ENCODE measurements at regions not wholly inside any gene's neighbourhood (a gene's known extent, or its start where the extent isn't known, plus 50 kb on each side); places are given as distances from the start of the nearest gene placed in this dataset.

DNA sequence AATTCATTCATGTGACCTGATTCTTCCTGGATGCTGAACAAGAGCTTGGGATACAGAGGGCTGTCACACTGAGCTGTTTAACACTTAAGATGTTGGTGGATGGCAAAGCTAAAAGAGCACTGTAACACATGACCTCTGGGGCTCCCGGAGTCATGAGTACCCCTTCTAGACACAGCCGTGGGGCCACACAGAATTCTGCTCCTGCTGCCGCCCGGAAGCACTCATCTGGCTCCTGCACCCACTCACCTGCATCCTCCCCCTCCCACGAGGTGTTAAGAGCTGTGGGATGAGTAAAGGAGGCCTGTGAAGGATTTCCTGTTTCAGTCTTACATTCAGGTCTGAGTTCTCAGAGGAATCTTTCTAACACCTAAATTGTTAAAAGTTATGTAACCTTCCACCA is 78.0 kb upstream of the SSTR1 start:
- TF ChIP-seq, protein P1, sequence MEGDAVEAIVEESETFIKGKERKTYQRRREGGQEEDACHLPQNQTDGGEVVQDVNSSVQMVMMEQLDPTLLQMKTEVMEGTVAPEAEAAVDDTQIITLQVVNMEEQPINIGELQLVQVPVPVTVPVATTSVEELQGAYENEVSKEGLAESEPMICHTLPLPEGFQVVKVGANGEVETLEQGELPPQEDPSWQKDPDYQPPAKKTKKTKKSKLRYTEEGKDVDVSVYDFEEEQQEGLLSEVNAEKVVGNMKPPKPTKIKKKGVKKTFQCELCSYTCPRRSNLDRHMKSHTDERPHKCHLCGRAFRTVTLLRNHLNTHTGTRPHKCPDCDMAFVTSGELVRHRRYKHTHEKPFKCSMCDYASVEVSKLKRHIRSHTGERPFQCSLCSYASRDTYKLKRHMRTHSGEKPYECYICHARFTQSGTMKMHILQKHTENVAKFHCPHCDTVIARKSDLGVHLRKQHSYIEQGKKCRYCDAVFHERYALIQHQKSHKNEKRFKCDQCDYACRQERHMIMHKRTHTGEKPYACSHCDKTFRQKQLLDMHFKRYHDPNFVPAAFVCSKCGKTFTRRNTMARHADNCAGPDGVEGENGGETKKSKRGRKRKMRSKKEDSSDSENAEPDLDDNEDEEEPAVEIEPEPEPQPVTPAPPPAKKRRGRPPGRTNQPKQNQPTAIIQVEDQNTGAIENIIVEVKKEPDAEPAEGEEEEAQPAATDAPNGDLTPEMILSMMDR (IDR thresholded peaks at IDR 0.05), result no peak

GRCh38 chr14:38134416-38135030 is 73.2 kb upstream of the SSTR1 start:
- TF ChIP-seq, protein P1 (IDR thresholded peaks at IDR 0.05), result no peak

GRCh38 chr14:38135106-38135867 is 72.4 kb upstream of the SSTR1 start:
- TF ChIP-seq, protein P1 (IDR thresholded peaks at IDR 0.05), result no peak

DNA sequence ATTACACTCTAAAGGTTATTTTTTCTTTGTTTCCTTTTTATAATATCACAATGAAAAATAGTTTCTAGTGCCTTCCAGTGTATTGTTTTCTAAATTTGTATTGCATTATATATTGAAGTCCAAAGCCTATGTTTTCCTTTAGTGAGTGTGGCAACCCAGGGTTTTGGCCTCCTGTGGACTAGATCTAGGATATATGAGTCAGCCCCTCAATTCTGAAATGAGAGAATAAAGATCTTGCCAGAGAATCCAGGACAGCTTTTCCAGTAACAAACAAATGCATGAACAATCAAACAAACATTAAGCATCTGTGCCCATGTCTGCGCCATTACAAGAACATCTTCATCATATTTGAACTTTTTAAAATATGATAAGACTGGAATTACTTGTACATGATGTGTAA is 70.7 kb upstream of the SSTR1 start:
- TF ChIP-seq, protein P1 (IDR thresholded peaks at IDR 0.05), result no peak

GRCh38 chr14:38138473-38139138 is 69.1 kb upstream of the SSTR1 start:
- TF ChIP-seq, protein P1 (IDR thresholded peaks at IDR 0.05), result no peak

- TF ChIP-seq, protein P1 (IDR thresholded peaks at IDR 0.05), result no peak
Observed at GRCh38 chr14:38139926-38140325, 67.8 kb upstream of the SSTR1 start.

DNA sequence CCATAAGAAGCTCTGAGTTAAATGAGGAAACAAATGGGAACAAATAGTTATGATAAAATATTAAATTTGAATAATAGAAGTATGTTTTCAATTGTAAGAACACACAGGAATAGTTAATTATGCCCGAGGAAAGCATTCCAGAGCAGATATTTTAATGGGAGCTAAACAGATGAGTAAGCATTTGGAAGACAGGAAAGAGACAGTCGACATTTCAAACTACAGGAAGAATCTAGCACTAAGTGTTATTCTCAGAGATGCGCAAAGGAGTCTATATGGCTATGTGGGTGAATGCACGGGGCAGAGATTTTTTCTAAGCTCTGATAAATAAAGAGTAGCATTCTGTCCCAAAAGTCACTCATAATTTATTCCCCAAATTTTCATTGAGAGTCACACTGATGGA is 64.5 kb upstream of the SSTR1 start:
- TF ChIP-seq, protein P1 (IDR thresholded peaks at IDR 0.05), result no peak

Measured in LNCAP (cell line).